Activated T-cell treated with anti-CD3 and anti-CD28 coated beads, Interleukin-2, amount 50 U/mL, for 48 hours (primary cell): ENCODE measurements at regions not wholly inside any gene's neighbourhood (a gene's known extent, or its start where the extent isn't known, plus 50 kb on each side); places are given as distances from the start of the nearest gene placed in this dataset.

ENCODE experiments used
- DNase-seq, 2 experiments: peaks; one replicate each; pipeline ENCODE4 v3.0.0-alpha.2; 2020

GRCh38 chr10:130541090-130541489 lies 404.9 kb downstream of the GLRX3 start:
- DNase-seq: no peak

DNA sequence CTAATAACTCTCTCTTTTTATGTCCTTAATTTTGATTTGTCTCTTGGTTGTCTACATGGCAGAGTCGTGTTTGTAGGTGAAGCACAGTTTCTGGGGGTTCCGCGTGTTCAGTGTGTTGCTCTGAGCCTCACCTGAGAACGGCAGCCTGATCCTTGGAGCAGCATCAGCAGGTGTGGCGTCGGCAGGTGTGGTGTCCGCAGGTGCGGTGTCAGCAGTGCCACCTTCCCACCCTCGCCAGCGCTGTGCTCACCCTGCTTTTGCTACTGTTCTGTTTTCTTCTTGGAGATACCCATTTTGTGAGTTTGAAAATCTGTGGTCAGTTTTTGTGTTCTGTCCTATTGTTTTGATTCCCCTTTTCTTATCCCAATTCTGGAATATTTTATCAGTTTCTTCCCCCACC lies 406.6 kb downstream of the GLRX3 start:
- DNase-seq: no peak

DNA sequence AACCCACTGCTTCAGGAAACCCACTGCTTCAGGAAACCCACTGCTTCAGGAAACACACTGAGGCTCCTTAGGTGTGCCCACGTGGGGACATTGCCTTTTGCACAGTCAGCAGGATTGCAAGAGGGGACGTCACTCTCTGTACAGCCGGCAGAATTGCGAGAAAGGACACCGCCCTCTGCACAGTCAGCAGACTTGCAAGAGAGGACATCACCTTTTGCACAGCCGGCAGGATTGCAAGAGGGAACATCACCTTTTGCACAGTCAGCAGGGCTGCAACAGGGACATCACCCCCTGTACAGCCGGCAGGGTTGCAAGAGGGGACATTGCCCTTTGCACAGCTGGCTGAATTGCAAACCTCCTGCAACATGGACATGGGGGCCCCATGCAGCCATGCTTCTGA lies 407.6 kb downstream of the GLRX3 start:
- DNase-seq: no peak

DNA sequence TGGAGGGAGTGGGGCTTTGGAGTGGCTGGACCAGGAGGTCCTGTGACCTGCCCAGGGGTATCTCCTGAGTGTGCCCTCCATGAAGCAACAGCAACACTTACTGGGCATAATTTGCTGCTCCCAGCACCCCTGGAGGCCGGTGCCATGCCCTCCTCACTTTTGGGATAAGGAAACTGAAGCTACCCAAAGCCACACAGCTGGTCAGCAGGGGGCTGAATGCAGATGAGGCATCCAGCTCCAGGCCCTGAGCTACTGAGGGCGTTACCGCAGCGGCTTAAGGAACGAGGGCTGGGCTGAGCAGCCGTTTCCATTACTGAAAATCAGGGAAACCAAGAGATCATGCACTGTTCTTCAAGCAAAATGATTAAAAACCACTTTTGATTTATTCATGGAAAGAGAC lies 408.9 kb downstream of the GLRX3 start:
- no peak for DNase-seq

GRCh38 chr10:130545697-130546096 lies 409.5 kb downstream of the GLRX3 start:
- no peak for DNase-seq

DNA sequence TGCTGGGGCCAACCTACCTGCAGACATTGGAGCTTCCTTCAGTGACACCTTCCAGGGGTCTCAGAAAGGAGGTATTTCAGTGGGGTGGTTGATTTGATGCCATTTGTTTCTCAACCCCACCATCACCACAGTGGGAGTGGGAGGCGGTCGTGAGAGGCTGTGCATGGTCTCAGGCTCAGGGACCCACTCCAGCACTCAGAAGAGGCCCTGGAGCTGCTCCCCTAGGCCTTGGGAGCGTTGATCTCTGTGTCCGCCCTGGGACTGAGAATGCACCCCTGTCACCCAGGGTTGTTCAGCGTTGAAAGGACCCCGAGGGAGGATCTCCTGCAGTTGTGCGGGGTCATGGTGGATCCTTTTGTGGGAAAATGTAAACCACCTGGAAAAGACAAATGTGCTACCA lies 410.6 kb downstream of the GLRX3 start:
- DNase-seq: no peak

- no peak for DNase-seq
Measured at GRCh38 chr10:130547368-130547767, 411.2 kb downstream of the GLRX3 start.

GRCh38 chr10:130550952-130551674 lies 414.9 kb downstream of the GLRX3 start:
- no peak for DNase-seq

DNA sequence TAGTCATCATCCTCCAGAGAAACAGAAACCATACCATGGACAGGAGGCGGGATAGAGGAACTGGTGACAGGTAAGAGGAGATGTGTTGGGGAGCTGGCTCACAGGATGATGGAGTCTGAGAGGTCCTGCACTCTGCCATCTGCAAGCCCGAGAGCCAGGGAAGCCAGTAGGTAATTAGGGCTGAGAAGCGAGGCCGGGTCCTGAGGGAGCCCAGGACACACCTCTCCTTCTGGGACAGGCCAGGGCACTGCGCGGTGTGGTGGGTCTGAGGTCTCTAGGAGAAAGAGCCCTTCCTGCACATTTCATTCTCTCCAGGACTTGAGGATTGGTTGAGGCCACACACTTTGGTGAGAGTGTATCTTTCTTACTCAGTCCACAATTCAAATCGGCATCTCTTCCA lies 415.5 kb downstream of the GLRX3 start:
- no peak for DNase-seq

GRCh38 chr10:130553826-130554225 lies 417.6 kb downstream of the GLRX3 start:
- no peak for DNase-seq

DNA sequence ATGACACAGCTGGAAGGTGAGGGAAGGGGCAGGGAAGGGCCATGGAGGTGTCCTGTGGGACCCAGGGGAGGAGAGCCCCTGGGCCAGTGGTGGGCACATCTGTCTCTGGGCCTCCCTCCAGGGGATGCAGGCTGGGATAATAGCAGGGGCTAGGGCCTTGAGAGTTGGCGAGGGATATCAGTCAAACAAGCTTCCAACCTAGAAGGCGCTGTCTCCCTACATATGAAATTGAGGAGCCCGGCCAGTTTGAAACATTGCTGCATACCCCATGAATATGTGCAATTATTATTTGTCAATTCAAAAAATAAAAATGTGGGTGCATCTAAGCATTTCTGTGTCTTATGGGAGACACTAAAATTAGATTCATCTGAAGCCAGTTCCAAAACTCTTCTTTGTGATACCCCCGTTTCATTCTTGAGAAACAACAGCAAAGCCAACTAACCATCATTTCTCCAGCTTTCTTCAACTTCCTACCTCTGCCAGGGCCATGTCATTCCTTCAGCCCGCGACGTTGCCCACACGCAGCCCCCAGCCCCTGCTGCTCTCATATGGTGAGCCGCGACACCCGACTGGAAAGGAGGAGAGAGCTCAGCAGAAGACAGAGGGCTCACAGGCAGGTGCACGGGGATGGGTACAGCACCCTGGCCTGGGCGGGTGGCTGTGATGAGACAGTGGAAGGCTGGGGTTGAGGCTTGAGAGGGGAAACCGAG lies 418.7 kb downstream of the GLRX3 start:
- DNase-seq: no peak

DNA sequence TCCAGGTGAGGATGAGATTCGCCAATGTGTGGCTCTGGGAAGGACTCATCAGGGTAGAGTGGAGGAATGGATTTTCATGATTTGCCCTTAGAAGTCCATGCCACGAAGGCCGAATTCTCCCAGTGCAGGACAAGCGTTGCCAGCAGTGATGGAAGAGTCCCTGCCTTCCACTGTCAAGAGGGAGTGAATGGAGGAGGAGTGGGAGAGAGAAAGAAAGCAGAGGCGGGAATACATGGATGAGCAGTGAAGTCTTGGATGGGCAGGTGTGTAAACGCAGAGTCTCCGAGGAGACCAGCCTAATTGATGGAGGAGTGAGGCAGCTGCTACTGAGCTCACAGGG lies 419.2 kb downstream of the GLRX3 start:
- DNase-seq: no peak

DNA sequence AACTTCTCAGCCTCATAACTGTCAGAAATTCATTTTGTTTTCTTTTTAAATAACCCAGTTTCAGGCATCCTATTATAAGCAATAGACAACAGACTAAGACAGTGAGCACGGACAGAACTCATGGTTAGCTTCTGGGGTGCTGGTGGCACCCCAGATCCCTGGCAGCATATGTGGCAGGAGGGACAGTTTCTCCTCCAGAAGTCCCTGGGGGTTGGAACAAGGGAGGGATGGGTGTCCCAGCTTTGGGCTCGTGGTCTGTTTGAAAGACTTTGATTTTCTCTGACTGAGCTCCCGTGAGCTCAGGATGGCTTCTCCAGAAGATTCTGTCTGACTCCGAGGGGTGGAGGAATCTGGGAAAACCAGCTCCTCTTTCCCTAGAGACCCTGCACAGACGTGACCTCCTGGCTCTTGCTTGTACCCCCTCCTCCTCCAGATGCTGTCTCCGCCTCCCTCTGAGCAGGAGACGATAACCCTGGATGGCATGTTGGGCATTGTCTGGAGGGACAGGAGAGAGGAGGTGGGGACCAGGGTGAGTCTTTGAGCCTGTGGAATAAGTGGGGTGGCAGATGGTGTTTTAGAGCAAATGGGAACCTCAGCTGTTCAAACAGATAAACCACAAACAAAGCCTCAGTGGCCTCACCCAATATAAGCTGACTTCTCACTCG lies 421.1 kb downstream of the GLRX3 start:
- DNase-seq: no peak

DNA sequence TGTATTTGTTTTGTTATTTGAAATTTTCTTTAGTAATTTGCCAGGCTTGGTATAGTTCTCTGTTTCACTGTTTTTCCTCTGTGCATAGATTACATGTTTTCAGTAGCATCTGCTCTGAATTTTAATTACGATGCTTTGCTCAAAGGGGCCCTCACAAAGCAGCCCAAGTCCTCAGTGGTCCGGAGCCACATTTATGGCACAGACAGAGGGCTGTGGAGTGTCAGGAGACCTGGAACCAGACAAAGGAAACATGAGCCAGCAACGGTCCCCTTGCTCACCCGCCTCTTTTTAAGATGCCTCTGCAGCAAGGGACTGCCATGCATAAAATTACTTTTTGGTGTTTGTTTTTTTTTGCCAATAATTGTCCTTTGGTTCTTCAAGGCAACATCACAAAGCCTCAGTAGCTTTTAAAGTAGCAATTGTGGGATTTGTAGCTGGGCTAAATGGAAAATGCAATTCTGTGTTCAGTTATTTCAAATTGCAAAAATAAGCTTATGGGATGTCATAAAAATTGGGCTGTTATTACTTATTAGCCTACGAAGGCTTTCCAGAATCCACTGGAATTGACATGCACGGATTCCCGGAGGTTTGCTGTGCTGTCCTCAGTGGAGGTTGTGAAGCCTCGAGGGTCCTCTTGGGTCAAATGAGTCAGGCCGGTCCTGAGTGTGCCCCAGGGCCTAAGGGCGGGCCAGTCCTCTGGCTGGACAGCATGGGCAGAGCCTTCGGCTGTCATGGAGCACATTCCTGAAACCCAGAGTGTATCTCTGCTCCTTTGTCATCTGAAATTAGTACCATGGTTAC lies 422.8 kb downstream of the GLRX3 start:
- DNase-seq: no peak

DNA sequence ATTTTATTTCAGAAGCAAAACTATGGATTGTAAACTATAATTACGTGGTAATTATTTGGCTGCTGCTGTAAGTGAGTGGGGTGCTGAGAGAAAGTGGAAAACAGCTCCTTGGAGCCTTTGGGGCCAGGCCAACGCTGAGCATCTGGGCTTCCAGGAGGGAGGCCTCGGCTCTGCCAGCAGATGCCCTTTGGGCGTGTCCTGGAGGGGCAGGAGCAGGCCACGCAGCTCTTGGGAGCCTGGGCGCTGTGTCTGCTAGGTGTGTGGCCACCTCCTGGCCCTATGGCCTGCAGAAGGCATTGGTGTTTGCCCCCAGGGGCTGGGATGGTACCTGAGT lies 423.3 kb downstream of the GLRX3 start:
- DNase-seq: no peak

DNA sequence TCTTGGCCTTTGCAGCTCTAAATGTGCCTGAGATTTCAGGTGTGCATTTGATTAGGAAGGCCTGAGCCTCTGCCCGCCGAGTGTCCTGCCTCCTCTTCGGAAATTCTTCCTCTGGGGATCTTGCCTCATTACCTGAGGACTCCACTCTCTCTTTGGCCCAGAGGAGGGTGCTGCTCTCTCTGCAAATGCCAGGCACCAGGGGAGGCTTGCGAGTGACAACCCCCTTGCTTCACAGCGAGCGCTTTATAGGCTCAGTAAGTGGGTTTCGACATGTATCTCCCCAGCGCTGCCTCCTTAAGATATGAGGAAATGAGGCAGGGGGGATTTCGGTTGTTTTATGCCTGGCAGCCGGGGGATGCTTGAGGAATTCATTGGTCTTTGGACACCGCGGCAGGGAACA lies 423.9 kb downstream of the GLRX3 start:
- DNase-seq: no peak

GRCh38 chr10:130560573-130560972 lies 424.4 kb downstream of the GLRX3 start:
- no peak for DNase-seq

DNA sequence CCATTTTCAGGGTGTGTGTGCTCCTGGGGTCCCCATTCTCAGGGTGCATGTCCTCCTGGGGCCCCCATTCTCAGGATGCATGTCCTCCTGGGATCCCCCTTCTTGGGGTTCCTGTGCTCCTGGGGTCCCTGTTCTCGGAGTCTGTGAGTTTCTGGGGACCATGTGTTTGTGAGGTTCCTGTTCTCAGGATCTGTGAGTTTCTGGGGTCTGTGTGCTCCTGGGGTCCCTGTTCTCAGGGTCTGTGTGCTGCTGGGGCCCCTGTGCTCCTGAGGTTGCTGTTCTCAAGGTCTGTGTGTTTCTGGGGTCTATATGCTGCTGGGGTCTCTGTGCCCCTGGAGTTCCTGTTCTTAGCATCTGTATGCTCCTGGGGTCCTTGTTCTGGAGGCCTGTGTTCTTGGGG lies 425.5 kb downstream of the GLRX3 start:
- DNase-seq: no peak

- no peak for DNase-seq
Measured at GRCh38 chr10:130567011-130567410, 430.8 kb downstream of the GLRX3 start.

DNA sequence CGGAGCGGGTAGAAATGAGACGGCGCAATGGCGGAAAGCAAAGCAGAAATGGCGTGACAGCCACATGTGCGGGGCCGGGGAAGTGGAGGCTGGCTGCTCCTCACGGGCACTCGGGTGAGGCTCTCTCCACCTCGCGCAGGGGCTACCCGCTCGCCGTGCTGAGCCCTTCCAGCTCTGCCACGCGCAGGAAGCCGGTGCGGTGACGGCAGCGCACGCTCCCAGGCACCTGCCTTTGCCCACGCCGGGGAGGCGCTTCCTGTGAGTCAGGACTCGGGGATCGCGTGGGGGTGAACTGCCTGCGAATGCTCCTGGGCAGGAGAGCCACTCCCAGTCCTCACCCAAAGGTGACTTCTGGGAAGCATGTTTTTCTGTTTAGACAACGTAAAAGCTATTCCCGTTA lies 431.2 kb downstream of the GLRX3 start:
- no peak for DNase-seq

DNA sequence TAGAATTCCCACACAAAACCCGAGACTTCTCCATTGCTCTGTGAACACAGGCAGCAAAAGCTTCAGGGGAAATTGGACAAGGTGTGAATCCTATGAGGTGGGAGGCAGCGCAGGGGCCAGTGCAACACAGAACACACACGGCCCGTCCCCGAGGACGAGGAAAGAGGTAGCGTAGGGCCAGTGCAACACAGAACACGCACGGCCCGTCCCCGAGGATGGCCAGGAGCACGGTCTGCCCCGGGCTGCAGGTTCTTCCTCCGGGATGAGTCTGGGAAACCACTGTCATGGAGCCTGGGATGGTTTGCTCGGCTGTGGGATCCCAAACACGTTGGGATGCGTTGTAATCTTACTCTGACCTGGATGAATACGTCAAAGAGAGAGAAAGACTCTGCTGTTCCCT lies 432.1 kb downstream of the GLRX3 start:
- no peak for DNase-seq

DNA sequence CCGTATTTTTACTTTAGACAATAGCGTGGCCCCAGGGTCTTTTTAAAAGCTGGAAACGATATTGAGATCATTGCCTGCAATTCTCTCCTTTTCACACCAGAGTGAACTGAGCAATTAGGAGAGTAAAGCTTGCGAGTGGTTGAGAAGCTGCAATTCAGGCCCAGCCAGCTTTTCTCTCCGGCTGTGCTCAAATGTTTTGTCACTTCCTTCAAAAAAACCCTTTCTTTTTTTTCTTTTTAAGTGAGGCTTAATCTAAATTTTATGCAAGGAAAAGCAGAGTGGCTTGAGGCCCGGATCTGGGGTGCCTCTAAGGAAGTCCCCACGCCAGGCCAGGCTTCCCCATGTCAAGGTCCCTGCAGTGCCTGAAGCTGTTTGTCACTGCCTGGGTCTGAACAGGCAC lies 433.9 kb downstream of the GLRX3 start:
- DNase-seq: no peak

DNA sequence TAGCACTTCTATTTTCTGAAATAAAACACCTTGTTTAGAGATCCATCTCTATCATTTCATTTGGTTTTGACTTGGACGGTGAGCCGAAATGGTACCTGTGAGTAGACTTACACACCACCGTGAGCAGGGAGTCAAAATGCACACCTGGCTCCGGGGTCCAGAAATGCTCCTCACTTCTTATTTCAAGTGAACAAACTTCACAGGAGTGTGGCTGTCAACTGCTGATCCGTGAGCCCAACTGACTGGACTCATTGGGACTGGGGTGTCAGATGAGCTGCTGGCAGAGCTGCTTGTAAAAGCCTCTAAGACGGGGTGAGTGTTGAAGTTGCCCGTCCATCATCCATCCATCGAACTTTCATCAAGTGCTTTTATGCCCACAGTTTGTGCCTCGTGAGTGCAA lies 435.5 kb downstream of the GLRX3 start:
- DNase-seq: no peak

GRCh38 chr10:130573446-130573845 lies 437.3 kb downstream of the GLRX3 start:
- no peak for DNase-seq
